GM12878 (cell line): ENCODE measurements at regions not wholly inside any gene's neighbourhood (a gene's known extent, or its start where the extent isn't known, plus 50 kb on each side); places are given as distances from the start of the nearest gene placed in this dataset.

Experiments used
- NFIC ChIP-seq: IDR thresholded peaks from 2 replicates; pipeline ENCODE4 v1.6.1; 2012; ENCODE audit warnings: low read depth, mild to moderate bottlenecking, inconsistent platforms, low read length, moderate library complexity
- ZZZ3 ChIP-seq: IDR thresholded peaks from 2 replicates; pipeline ENCODE4 v1.6.1; 2011; ENCODE audit warnings: low read depth; ENCODE audit not compliant: control insufficient read depth, insufficient read length
- TF ChIP-seq, protein P1 (sequence below), 3 experiments: IDR thresholded peaks in 2 of 3; conservative IDR thresholded peaks in 1 of 3; 2 replicates each; pipeline ENCODE4 v1.5.1; 2011; ENCODE audit warnings: low read depth in 3 of 3, low read length in 3 of 3, mild to moderate bottlenecking in 3 of 3, control low read depth in 2 of 3, moderate library complexity in 2 of 3, inconsistent platforms in 1 of 3, mixed read lengths in 1 of 3; ENCODE audit not compliant: control insufficient read depth in 2 of 3, insufficient read depth in 1 of 3; ENCODE audit errors: extremely low read depth in 1 of 3
- TF ChIP-seq, protein P2 (sequence below): fragments of 450-650 bp; formaldehyde crosslinking; IDR thresholded peaks from 2 replicates; pipeline ENCODE4 v1.4.0; 2022; ENCODE audit warnings: mild to moderate bottlenecking, moderate library complexity

DNA sequence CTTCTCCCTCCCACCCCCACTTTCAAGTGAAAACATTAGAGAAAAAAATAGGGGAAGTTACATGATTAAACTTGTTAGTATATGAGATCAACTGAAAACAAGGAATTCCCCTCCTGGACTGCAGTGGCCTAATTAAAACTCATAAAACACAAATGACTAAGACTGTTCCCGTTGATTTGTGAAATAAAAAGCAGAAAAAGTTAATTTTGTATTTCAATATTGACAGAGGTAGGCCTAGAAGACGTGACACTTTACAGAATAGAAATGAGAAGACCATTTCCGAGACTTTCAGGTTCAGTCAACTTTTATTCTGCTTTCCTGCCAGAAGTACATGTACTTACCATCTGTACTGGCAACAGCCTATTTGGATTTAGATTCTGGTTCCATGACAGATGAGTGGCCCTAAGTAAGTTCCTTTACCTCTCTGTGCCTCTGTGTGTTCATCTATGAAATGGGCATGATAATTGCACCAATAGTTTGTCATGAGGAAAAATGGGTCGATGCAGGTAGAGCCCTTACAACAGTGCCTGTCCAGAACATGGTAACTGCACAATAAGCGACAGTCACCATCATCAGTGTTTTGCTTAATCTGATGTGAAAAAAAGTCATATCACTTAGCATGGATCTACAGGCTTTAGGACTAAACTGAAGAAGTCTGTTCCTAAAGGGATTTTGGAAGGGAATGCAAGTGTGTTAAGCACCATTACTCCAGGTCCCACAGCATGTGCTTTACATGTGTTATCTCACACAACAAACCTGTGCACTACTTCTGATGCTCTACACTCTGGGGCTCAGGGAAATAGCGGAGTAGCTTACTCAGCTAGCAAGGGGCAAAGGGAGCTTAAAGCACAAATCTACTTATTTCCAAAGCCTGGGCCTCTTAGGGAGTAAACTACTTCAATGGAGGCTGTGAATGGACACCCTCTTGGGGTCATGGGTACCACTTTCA is 562.3 kb upstream of the DIPK2B start:
- TF ChIP-seq, protein P1, sequence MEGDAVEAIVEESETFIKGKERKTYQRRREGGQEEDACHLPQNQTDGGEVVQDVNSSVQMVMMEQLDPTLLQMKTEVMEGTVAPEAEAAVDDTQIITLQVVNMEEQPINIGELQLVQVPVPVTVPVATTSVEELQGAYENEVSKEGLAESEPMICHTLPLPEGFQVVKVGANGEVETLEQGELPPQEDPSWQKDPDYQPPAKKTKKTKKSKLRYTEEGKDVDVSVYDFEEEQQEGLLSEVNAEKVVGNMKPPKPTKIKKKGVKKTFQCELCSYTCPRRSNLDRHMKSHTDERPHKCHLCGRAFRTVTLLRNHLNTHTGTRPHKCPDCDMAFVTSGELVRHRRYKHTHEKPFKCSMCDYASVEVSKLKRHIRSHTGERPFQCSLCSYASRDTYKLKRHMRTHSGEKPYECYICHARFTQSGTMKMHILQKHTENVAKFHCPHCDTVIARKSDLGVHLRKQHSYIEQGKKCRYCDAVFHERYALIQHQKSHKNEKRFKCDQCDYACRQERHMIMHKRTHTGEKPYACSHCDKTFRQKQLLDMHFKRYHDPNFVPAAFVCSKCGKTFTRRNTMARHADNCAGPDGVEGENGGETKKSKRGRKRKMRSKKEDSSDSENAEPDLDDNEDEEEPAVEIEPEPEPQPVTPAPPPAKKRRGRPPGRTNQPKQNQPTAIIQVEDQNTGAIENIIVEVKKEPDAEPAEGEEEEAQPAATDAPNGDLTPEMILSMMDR (IDR thresholded peaks at IDR 0.05 in 2 of 3, conservative IDR thresholded peaks at IDR 0.05 in 1 of 3; ENCODE audit: control insufficient read depth in 2 of 3, extremely low read depth in 1 of 3, insufficient read depth in 1 of 3, low read depth in 3 of 3, low read length in 3 of 3), result no peak
- TF ChIP-seq, protein P2, sequence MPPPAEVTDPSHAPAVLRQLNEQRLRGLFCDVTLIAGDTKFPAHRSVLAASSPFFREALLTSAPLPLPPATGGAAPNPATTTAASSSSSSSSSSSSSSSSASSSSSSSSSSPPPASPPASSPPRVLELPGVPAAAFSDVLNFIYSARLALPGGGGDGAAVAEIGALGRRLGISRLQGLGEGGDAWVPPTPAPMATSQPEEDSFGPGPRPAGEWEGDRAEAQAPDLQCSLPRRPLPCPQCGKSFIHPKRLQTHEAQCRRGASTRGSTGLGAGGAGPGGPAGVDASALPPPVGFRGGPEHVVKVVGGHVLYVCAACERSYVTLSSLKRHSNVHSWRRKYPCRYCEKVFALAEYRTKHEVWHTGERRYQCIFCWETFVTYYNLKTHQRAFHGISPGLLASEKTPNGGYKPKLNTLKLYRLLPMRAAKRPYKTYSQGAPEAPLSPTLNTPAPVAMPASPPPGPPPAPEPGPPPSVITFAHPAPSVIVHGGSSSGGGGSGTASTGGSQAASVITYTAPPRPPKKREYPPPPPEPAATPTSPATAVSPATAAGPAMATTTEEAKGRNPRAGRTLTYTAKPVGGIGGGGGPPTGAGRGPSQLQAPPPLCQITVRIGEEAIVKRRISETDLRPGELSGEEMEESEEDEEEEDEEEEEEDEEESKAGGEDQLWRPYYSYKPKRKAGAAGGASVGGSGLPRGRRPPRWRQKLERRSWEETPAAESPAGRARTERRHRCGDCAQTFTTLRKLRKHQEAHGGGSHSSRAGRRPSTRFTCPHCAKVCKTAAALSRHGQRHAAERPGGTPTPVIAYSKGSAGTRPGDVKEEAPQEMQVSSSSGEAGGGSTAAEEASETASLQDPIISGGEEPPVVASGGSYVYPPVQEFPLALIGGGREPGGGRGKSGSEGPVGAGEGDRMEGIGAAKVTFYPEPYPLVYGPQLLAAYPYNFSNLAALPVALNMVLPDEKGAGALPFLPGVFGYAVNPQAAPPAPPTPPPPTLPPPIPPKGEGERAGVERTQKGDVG, result no peak
- TF ChIP-seq ZZZ3 (no peak), NFIC (peak; percentile 97)
